Adrenal gland (tissue), 5 donors: ENCODE measurements at regions not wholly inside any gene's neighbourhood (a gene's known extent, or its start where the extent isn't known, plus 50 kb on each side); places are given as distances from the start of the nearest gene placed in this dataset.

ENCODE experiments used
- POLR2A ChIP-seq, 2 donors: fragments of 450-650 bp; IDR thresholded peaks; one replicate each; pipeline ENCODE4 v1.6.1; 2017; ENCODE audit warnings: antibody characterized with exemption in 2 of 2, mild to moderate bottlenecking in 2 of 2, moderate library complexity in 1 of 2
- TF ChIP-seq, protein P1 (sequence below), 6 experiments: fragments of 450-650 bp in 4 of 6; fragments of 200-600 bp in 2 of 6; sonication (generic) in 1 of 6; IDR thresholded peaks; 1 replicate in 5 of 6; 2 replicates in 1 of 6; pipeline versions ENCODE4 v1.5.1 to v1.8.0; 2016 to 2021; ENCODE audit warnings: antibody characterized with exemption in 6 of 6, mild to moderate bottlenecking in 2 of 6, moderate library complexity in 1 of 6
- donor health status: DM: no; HTN: no; CAD: no.

DNA sequence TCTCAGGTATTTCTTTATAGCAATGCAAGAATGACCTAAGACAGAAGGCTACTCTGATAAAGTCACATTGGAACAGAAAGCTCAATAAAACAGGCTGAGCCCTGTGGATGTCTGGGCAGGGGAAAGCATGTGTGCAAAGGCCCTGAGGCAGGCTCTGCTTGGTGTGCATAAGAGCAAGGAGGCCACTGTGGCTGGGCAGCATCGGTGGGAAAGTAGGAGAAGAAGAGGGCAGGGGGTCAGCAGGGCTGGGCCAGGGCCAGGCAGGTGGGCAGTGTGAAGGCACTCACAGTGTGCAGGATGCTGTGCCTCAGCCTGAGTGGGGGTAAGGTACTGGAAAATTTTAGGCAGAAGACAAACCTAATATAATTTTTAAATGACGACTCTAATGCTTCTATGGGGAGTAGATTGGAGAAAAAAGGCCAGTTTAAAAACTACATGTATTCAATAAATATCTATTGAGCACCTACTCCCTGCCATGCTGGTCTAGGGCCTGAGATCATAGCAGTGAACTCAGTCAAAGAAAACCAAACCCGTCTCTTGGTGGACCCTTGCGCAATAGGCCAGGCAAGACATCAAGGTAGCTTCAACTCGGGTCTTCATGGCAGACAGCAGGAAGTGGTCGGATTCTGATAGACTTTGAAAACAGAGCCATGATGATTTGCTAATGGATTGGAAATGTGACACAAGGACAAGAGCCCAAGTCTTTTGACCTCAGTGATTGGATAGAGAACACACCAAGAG is 572.3 kb downstream of the TCERG1L start:
- TF ChIP-seq, protein P1, sequence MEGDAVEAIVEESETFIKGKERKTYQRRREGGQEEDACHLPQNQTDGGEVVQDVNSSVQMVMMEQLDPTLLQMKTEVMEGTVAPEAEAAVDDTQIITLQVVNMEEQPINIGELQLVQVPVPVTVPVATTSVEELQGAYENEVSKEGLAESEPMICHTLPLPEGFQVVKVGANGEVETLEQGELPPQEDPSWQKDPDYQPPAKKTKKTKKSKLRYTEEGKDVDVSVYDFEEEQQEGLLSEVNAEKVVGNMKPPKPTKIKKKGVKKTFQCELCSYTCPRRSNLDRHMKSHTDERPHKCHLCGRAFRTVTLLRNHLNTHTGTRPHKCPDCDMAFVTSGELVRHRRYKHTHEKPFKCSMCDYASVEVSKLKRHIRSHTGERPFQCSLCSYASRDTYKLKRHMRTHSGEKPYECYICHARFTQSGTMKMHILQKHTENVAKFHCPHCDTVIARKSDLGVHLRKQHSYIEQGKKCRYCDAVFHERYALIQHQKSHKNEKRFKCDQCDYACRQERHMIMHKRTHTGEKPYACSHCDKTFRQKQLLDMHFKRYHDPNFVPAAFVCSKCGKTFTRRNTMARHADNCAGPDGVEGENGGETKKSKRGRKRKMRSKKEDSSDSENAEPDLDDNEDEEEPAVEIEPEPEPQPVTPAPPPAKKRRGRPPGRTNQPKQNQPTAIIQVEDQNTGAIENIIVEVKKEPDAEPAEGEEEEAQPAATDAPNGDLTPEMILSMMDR (IDR thresholded peaks at IDR 0.05) = no peak
- no peak for TF ChIP-seq POLR2A (IDR thresholded peaks at IDR 0.05)
